ENCODE measurements at regions not wholly inside any gene's neighbourhood (a gene's known extent, or its start where the extent isn't known, plus 50 kb on each side); places are given as distances from the start of the nearest gene placed in this dataset.

DNA sequence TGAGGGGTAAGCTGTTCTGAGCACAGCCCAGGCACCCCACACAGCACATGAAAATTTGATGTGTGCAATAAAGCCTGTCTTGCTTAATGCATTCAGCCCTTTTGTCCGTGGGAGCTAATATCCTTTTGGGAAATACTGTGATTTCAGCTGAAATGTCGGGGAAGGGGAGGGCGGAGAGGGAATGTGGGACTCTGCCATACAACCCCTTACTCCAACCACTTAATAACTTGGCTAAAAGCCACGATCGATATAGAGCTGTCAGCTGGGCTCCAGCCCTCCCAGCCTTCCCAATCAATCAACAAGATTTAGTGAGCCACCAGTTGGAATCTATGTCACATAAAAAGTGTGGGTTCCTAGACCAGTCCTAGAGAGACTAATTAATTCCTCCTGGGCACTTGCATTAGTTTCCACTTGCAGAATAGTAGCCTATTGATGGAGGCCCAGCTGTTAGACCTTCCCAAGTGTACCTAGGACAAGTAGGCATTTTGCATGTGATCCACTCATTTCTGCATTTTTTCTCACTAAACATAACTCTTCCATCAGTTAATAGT is 82.7 kb upstream of the PIRT start:
- TF ChIP-seq CTCF (IDR thresholded peaks at IDR 0.05) (no peak), POLR2A (IDR thresholded peaks at IDR 0.05) (no peak)

All from thyroid gland (tissue), 4 donors.